NCI-H1694 treated with DMSO at 0.1 percent for 48 hours (cell line): ENCODE measurements at regions not wholly inside any gene's neighbourhood (a gene's known extent, or its start where the extent isn't known, plus 50 kb on each side); places are given as distances from the start of the nearest gene placed in this dataset.
"Not testable (repeated sequence)": the region's sequence is repeated elsewhere in the genome, so short reads cannot be mapped to it uniquely, and the experiment has no call there.

Experiments
- DNase-seq: peaks from one replicate; lab custom pipeline; 2025; lab: John Stamatoyannopoulos, UW

DNA sequence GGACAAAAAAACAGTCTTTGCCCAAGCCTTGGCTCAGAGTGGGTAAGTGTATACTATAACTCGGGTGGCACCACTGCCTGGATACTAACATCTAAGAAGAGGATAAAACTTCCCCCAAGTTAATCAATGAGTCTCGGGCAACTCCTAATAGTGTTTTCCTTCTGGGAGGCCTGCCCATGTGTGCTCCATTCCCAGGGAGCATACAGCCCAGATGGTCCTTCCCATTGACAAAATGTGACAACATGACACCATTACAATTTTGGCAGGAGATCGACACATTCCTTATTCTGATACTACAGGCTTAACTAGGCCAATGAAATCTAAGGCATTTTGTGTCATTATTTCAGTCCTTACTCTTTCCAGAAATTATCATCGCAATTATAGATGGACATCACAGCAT, 52.7 kb upstream of the CRIM1 start:
- no peak for DNase-seq

DNA sequence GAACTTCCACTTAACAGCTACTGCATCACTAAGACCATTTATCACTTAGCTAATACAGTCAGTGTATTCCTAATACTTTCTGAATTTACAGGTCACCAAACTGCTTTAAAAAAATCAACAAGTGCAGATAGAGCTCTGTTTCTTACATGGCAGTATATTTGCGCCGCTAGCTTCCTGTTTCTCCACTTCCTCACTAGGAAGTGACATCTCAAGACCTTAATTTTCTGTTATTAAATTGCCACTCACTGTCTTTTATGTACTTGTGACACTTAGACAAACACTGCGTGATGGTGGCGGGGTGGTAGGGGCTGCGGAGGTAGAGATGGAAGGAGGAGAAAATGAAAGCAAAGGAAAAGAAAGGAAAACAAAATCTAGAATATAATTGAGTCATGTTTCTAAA, 53.7 kb upstream of the CRIM1 start:
- DNase-seq, result no peak

- no peak for DNase-seq
Observed at GRCh38 chr2:36300697-36301096, 54.9 kb upstream of the CRIM1 start.

- no peak for DNase-seq
Observed at GRCh38 chr2:36296798-36297197, 58.8 kb upstream of the CRIM1 start.

- DNase-seq, result no peak
Observed at GRCh38 chr2:36294316-36294721, 61.3 kb upstream of the CRIM1 start.

DNA sequence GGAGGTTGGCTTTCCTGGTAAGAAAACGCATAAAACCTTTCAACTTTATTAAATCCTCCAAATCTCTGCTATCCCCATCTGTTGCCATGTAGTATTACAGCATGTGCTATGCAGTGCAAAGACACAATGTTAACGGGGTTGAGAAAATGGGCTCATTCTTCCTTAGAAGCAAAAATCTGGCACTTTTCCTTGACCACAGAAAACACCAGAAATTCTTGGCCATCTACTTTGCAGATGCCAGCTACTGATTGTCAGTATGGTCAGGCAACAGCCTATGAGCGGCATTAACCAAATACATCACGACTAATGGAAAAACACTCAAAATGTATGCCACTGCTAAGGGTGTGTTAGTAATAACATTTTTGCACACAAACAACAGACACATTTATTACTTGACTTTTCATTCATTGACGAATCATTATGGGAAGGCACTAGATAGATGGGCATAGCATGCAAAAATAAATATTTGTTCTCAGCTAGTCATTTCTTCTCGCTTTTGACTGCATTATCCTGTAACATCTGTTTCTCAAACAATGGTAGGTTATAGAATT, 65.2 kb upstream of the CRIM1 start:
- DNase-seq, result no peak

- DNase-seq, result no peak
Observed at GRCh38 chr2:36289731-36290130, 65.8 kb upstream of the CRIM1 start.

DNA sequence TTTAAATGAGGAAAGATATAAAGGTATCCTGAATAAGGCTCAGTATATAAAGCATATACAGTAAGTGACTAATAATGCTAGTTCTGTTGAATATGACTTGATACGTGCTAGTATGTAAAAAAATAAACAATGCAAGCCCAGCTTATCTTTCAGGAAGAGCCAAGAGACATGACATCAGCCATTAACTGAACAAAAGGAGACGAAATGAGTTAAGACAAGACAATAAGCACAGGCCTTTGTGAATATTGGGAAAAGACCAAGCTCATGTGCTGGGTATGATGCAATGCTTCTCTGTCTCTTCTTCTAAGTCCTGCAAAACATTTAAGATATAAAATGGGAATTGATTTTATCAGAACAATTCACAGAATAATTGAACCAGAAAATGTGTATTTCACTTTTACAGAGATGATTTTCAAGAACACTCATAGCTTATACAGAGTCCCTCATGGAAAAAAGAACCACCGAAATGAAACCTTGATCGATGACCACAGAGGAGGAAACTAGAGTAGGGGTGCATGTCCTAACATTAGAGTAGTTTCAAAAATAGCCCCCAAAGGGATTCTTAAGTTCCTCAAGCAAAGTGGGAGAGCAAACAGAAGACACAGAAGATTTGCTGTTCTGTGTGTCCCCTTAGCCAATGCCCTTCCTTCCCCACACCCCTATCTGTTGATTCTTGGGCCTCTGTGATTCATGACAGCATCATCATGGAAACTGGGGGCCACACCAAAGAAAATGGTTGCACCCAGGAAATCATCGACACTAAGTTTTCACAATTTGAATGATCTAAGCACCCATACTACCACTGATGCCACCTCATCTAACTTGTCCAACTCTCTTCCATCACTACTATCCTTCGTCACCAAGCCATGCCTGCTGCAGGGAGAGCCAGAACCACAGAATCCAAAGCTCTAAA, 68.0 kb upstream of the CRIM1 start:
- DNase-seq, result no peak

DNA sequence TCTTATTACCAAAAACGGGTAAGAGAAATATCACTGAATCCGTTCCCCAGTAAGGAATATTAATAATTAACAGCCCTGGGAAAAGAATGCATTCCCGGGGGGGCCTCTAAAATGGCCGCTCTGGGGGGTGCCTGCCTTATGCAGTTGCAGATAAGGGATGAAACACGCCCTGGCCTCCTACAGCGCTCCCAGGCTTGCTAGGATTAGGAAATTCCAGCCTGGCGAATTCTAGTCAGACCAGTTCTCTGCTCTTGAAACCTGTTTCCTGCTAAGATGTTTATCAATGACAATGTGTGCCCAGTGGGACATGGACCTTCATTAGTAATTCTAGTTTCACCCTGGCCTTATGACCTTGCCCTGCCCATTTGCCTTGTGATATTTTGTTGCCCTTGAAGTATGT, 76.1 kb upstream of the CRIM1 start:
- not testable (repeated sequence) for DNase-seq

GRCh38 chr2:36277881-36278523, 77.6 kb upstream of the CRIM1 start:
- DNase-seq, result no peak

DNA sequence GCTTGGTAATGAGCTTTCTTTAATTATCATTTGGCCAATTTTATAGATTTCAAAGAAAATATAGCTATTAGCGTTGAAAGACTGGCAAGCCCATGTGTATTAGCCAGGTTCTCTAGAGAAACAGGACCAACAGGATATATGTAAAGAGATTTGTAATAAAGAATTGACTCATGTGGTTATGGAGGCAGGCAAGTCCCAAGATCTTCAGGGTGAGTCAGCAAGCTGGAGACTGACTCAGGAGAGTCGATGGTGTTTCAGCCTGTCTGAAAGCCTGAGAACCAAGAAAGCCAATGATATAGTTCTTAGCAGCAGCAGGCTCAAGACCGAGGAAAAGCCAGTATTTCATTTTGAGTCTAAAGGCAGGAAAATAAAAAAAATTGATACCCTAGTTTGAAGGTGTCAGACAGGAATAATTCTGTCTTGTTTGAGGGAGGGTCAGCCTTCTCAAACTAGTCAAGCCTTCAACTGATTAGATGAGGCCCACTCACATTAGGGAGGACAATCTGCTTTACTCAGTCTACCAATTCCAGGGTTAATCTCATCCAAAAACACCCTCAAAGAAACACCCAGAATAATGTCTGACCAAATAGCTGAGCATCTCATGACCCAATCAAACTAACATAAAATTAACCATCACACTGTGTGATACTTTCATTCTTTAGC, 78.3 kb upstream of the CRIM1 start:
- DNase-seq, result no peak

GRCh38 chr2:36271266-36271665, 84.3 kb upstream of the CRIM1 start:
- no peak for DNase-seq

- DNase-seq, result no peak
Observed at GRCh38 chr2:36270758-36271157, 84.8 kb upstream of the CRIM1 start.

- DNase-seq, result no peak
Observed at GRCh38 chr2:36267194-36267593, 88.4 kb upstream of the CRIM1 start.

DNA sequence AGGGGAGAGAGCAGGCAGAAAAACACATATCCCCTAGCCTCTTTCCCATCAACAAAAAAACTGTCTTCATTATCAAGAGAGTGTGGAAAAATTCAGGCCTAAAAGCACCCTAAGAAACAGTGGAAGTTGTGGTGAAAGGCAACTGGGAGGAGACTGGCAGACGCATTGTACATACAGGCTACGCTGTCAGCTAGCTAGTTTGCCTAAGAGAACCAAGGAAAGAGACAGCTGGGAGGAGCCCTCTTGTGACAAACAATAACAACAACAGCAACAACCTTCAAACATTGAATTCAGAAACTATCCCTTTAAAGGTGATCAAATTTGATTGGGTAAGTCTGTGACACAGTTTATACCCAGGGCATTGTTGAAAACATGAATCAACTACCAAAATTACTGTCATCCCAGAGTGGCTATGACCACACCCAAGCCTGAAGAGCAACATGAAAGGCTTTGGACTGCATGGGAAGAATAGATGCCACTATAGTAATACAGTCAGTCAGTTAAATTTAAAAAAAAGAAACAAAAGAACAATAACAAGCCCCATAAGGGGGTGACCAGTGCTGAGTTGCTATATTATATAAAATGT, 88.9 kb upstream of the CRIM1 start:
- no peak for DNase-seq

DNA sequence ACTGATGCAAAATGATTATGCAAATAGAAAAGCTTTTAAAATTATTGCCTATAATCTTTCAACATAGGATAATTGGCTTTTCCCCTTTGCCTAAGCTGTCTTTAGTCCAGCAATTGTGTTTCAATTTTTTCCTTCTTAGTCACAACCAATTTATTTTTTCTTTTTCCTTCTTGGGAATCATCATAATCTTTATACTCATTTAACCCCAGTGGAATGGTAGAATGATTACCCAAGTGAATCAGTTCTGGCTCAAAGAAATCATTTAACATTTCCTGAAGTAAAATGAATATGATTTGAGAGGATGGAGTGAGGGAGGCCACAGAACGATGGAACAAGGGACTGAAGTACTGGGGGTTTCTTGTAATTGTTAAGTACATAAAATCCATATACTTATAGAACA, 93.0 kb upstream of the CRIM1 start:
- no peak for DNase-seq

DNA sequence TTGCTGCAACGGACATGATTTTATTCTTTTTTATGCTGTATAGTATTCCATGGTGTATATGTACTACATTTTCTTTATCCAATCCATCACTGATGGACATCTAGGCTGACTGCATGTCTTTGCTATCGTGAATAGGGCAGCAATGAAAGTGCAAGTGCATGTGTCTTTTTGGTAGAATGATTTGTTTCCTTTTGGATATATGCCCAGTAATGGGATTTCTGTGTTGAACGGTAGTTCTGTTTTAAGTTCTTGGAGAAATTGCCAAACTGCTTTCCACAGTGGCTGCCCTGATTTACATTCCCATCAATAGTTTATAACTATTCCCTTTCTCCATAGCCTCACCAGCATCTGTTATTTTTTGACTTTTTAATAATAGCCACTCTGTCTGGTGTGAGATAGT, 99.7 kb upstream of the CRIM1 start:
- no peak for DNase-seq

DNA sequence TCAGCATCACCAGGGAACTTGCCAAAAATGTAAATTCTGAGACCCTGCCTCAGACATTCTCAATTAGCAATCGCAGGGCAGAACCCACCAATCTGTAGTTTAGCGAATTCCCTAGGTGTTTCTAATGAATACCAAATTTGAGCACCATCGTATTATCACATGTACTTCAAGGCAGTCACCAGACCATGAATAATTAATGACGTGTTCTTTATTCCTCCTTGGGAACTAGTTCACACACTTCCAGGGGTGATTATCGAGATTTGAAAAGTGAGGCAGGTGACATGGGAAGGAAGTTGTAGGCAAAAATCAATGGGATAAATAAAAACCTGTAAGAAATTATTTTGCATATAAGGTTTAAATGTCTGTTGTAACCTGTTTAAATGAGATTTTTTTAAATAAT, 102.5 kb upstream of the CRIM1 start:
- DNase-seq, result no peak

DNA sequence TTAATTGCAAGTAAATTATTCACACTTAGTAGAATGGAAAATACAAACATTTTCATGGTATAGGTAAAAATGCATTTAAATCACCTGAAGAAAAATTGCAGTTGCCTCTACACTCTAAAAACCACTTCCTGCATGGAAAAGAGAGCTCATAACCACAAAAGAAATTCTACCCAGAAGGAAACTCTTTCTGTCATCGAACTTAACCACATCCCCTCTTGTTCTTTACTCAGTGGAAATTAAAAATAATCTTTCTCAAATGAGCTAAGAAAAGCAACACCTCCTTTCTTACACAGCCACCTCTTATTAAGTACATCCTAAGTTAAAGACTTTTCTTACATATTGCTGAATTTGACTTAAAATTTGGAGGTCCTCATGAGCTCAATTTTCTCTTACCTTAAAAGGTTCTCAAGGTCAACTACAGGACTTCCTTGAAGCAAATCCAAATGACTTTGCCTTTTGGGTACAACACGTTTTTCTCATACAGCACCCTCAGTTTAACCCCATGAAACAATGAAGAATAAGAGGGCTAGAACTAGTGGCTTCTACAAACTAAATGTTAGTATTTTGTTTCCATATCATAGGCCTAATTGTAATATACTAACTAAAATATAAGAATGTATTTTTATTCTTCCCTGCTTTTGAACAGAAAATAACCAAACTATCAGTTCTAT, 109.1 kb upstream of the CRIM1 start:
- DNase-seq, result no peak

DNA sequence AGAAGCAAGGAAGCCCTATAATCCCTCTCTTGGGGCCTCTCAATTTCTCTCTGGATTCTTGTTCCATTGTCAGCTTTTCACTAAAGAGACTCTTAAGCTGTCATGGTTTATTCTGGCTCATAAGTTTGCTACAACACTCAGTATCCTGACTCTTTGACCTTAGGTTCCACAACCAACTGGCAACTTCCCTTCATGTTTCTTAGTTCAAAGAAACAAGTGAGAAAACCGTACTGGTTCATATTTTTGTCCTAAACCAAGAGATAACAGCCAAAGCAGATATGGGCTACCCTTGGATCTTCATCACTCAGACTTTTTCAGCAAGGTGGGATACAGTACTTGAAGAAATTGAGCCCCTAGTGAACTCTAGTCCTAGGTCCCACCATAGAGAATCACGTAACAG, 109.9 kb upstream of the CRIM1 start:
- no peak for DNase-seq

- DNase-seq, result no peak
Observed at GRCh38 chr2:36238106-36238505, 117.5 kb upstream of the CRIM1 start.

GRCh38 chr2:36235882-36236281, 119.7 kb upstream of the CRIM1 start:
- no peak for DNase-seq
